AG10803 (cell line): ENCODE measurements at regions not wholly inside any gene's neighbourhood (a gene's known extent, or its start where the extent isn't known, plus 50 kb on each side); places are given as distances from the start of the nearest gene placed in this dataset.

ENCODE experiments used
- DNase-seq: peaks from one replicate; pipeline ENCODE4 v3.0.0; 2010; ENCODE audit warnings: low read depth
- H3K4me3 ChIP-seq: 2 replicates; pipeline ENCODE4 v1.5.1; 2011; ENCODE audit warnings: mild to moderate bottlenecking, low read length, control low read depth
- CTCF ChIP-seq: conservative IDR thresholded peaks from 2 replicates; pipeline ENCODE4 v1.5.1; 2011; ENCODE audit warnings: mild to moderate bottlenecking, low read length, control low read depth, inconsistent platforms

GRCh38 chr17:73770115-73770848 is 126.0 kb upstream of the SDK2 start:
- DNase-seq = peak; percentile 88
- H3K4me3 ChIP-seq = no peak overlapping the region
- no peak for TF ChIP-seq CTCF

- TF ChIP-seq CTCF = no peak
- DNase-seq = no peak
- no peak overlapping the region for H3K4me3 ChIP-seq
These were observed 126.6 kb upstream of the SDK2 start for GRCh38 chr17:73770849-73771229.

DNA sequence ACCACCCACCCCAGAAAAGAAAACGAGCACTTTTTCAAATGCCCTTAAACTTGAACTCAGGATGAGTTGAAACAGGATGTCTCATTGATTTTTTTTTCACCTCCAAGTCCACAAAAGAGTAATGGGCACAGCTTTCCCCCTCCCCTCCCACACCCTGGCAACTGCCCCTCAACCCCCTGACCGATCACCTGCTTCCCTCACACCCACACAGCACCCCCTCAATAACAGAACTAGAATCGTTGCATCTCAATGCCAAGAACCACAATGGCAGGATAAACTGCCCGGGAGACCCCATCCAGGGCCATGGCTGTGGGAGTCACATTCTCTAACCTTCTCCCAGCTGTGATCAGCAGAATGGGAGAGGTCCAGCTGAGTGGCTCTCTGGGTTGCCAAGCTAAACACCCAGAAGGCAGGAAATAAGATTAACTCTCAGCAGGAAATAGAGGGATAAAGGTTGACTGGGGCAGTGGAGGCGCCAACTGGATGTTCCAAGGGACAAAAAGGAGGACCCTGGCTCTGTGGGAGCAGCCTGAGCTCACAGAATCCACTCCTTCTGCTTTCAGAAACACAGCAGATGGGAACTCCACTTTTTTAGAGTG is 128.0 kb upstream of the SDK2 start:
- DNase-seq = no peak
- no peak overlapping the region for H3K4me3 ChIP-seq
- TF ChIP-seq CTCF = no peak

- TF ChIP-seq CTCF = no peak
- no peak overlapping the region for H3K4me3 ChIP-seq
- peak; percentile 50 for DNase-seq
These were observed 129.5 kb upstream of the SDK2 start for GRCh38 chr17:73773702-73774101.

DNA sequence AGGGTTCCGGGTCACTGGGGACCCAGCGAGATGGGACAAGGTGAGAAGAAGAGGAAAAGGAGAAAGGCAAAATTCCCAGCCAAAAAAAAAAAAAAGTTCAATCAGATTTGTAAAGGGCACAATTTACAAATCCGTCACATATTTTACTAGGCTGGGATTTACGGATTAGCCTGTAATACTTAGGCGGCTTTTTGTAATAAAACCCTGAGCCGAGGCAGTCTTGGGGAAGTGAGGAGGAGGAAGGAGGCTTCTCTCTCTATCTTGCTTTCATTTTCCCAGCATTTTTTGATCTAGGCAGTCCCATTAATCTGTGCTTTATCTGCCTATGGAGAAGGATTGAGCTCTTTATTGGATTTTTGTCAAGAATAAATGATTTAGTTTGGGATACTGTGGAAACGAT is 130.6 kb upstream of the SDK2 start:
- no peak for TF ChIP-seq CTCF

GRCh38 chr17:73776351-73777130 is 132.3 kb upstream of the SDK2 start:
- H3K4me3 ChIP-seq = no peak overlapping the region
- TF ChIP-seq CTCF = no peak
- no peak for DNase-seq

More for the DNA sequence above, 130.6 kb upstream of the SDK2 start:
- no peak overlapping the region for H3K4me3 ChIP-seq
- no peak for DNase-seq
